SHP77 treated with DMSO at 0.1 percent for 48 hours (cell line): ENCODE measurements at regions not wholly inside any gene's neighbourhood (a gene's known extent, or its start where the extent isn't known, plus 50 kb on each side); places are given as distances from the start of the nearest gene placed in this dataset.

Source experiments
- DNase-seq: peaks from one replicate; lab custom pipeline; 2025; lab: John Stamatoyannopoulos, UW

DNA sequence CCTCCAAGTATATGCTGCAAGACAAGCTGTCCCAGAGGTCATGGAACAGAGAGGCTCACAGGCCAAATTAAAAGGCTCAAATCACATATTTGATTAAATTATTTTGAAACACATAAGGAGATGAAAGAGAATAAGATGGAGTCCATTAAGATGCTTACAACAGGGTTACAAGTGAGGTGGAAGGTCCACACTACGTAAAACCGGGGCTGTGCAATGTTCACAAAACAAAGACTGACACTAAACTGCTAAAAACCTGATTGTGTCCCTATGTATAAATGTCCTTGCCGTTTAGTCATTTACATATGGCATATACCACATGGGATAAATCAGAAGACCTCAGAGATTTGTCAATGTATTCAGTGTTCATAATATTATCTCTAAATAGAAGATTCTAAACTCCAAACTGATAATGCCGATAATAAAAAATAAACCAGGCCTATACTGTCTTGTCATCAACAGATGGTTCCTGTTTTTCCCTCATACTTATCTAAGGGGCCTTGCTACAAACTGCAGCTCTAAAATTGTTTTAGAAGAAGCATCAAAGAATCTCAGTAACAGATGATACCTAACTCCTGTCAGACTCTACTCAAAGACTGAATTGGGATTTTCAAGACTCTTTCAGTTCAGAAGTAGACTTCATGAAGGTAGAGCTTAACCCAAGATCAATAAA is 51.8 kb upstream of the RIPOR2 start:
- DNase-seq, result no peak

DNA sequence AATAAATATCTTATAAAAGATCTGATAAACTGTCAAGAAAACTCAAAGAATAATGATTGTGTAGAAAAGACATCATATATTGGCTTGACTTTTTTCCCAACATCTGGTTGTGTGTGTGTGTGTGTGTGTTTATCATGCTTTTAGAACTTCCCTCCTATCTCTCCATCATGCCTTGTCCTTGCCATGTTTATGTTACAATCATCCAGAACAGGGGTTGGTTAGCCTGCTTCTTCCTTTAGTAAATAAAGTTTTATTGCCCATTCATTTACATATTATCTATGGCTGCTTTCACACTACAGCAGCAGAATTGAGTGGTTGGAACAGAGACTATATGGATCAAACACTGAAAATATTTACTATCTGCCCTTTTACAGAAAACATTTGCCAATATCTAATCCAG is 52.8 kb upstream of the RIPOR2 start:
- DNase-seq, result no peak

DNA sequence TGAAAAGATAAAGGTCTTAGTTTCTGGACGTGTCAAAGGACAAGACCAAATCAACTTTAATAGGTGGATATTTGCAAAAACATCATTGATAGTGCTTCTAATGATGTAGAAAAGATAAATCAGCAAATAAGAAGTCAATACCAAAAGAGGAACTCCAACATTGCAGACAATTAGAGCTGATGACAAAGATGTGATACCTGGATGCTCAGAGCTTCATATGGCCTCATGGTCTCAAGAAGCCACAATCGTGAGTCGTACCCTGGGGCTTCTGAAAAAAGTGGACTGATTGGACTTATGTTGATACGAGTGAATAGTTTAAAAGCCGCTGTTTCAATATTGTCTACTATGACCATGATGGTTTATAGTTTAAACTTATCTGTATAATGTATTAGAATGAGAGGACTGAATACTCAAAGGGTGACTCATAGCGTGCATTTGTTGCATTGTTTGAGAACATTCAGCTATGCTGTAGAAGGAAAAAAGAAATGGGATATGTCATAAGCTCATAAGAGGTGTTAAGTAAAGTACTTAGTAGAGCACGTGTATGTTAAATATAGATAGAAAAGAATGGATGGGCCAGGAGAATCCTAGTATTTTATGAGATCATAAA is 54.6 kb upstream of the RIPOR2 start:
- DNase-seq, result no peak

DNA sequence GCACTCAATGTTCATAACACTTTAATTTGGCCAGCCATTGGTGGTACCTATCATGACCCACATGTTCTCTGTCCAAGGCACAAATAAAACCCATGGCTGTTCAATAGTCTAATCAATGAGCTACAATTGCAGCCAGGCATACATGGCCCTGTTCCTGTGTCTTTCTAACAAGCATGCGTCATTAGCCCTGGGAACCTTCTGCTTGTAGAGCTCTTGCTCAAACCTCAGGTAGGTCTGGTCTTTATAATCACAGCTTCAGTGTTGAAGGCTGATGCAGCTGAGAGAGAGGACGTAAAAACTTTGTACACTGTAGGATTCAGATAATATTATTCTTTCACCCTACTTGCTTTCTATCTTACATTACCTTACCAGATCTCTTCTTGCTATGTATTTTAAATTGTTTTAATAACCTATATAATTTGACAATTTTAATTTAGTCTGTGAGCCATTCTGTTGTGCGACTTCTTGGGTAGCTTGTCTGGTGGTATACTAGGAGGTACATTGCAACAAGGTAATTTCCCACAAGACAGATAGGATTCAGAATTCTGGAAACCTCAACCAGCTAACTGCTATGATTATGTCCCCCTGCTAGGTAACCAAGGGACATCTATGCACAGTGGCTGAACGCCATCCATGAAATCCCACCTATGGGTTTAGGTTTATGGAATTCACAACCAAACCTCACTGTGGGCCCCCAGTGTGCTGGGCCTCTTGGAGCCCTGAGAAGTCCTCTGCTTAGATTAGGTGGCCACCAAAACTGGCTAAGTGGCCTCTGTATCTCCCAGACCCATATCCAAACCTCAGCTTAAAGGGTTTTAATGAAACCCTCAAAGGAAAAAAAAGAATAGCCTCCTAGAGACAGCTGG is 55.4 kb upstream of the RIPOR2 start:
- no peak for DNase-seq

DNA sequence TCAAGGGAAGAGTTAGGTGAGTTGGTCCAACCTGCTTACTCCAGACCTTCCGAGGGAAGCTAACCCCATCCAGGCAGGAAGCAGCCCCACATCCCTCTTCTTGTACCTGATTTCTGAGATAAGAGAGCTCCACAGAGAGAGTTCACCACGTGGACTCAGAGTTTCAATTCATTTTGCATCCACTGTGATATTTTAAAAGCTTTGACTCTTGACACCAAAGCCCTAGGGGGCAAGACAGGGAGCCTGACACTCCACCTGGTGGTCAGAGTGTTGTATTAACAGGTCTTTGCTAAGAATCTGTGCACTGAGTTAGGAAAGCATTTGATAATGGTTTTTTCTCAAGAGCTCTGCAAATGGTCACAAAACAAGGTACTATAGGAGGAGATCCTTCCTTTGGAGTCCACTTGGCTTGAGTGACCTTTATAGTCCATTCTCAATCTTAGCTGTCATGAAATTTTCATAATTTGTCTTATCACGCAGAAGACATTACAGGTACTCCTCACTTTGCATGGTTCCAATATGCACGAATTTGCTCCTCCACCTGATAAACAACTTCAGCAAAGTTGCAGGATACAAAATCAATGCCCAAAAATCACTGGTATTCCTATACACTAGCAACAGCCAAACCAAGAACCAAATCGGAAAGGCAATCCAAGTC is 56.2 kb upstream of the RIPOR2 start:
- peak; percentile 24 for DNase-seq

DNA sequence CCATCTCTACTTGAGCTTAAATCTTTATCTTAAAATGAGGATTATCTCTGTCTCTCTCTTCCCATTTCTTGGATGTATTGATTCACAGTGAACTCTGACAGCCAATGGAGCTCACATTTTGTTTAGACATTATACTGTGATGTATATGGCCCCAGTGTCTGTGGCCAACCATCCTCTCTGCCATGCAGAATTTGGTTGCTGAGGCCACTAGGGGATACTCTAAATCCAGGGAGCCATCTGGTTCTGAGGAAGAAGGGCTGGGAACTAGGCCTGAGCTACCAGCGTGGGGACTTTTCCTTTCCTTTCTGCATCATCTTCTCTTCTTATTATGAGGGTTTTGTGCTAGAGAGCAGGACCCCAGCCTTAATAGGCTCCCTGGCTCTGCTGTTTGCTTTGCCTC is 59.1 kb upstream of the RIPOR2 start:
- DNase-seq, result no peak

DNA sequence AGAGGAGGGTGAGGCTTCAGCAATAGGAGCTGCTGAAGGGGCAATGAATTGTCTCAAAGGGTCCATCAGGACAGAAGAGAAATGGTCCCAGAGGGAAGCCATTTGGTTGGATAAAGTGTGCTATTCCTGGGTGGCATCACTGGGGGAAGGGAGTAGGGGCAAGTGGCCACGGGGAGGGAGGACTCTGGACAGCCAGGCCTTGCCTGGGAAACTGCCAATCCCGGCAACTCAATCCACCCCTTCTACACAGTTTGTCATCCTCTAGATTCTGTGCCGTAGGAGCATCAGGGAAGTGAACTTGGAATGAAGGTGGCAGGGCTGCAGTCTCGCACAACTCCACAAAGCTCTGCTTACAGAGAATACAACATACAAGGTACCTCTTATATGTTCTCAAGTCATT is 59.5 kb upstream of the RIPOR2 start:
- no peak for DNase-seq

DNA sequence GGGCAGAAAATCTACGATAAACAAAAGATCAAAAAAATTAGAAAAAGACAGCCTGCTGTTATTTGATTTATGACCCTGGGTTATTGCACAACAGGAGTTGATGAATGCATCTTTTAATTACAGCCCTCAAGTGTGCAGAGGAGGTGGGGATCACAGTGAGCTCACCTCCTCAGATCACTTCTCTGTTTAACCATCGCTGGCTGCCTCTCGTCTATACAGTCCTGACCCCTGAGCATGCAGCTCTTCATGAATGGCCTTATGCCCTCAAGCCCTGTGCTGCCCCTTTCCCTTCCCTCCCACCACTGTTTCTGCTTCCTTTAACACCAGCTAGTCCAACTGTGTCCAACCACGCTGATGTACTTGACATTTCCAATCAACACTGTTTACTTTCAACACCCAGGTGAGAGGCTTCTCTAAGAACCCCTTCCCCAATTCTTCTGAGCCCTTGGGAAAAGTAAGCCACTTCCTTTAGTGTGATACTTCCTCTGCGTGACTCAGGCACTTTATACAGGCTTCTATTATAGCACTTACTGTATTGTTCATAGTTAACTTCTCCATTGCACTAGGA is 60.6 kb upstream of the RIPOR2 start:
- no peak for DNase-seq

DNA sequence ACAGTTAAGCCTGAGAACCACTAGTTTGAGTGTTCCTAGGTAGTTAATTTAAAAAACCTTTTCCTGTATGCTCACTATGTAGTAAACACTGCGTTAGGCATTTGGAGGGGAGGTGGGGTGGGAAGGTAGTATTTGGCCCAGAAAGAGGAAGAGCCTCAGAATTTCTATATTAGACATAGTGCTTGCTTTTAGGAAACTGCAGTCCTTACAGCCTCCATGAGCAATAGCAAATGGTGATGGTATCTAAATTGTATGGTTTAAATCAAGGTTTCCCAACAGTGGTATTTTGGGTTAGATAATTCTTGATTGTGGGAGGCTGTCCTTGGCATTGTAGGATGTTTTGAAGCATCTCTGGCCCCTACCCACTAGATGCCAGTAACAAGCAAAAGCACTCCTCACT is 61.5 kb upstream of the RIPOR2 start:
- no peak for DNase-seq

DNA sequence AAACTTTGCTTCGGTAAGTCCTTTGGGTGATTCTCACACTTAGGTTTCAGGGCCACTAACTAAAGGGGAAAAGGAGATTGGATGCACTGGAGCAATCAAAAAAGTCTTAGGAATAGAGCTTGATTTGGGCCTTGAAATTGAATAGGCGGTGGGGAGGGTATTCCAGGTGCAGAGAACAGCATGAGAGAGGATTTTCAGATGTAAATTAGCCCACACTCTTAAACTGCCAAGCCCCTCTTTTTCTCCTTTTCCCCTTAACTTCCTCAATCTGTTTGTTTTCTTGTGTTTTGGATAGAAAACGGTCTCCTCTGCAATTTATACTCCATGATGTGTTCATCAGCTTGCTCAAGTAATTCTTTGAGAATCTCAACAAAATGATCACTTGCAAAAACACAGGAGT is 62.1 kb upstream of the RIPOR2 start:
- no peak for DNase-seq

DNA sequence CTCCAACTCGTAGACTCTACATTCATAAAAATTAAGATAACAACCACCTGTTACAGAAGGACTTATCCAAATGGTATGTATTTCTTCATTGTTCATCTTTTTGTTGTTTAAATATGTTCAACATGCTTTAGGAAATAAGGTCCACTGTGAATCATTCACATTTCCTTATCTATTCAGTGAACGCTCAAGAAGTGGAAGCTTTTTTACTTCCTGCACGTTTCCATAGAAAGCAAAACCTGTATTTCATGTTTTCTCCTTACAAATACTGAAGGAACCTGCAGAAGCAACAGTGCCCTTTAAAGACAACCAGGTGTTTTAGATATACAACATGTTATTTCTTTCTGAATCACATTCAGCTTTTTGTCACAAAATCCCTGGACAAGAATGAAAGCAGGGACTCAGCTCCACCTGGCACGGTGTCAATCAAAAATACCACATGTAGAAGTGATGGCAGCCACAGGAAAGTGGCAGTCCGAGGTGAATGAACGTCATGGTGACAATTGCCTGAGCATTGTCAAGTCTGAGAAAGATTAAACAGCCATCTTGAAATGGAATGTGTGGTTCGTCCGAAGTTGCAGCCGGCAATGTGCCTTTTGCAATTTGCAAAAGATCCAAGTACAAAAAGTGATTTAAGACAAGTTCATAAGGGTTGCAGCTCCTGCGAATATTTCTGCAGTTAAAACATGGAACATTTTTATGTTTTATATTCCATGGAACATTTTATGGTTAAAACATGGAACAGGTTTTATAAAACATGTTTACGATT is 66.7 kb upstream of the RIPOR2 start:
- DNase-seq, result no peak

DNA sequence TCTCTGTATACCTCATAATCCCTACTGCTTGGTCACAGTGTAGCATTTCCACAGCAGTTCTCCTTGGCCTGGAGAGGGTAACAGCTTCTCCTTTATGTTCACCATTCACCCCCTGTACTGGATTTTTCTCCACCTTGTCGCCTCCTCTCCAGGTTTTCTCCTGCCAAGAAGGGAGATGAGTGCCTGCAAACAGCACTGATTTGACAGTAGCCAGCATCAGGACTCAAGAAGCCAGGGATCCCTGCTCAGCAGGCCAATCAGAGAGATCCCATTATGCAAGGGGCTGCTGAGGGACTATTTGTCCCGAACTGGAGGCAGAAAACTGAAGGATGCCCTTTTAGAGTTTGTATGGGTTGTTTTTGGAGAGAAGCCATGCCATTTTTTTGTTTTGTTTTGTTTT is 68.6 kb upstream of the RIPOR2 start:
- no peak for DNase-seq

DNA sequence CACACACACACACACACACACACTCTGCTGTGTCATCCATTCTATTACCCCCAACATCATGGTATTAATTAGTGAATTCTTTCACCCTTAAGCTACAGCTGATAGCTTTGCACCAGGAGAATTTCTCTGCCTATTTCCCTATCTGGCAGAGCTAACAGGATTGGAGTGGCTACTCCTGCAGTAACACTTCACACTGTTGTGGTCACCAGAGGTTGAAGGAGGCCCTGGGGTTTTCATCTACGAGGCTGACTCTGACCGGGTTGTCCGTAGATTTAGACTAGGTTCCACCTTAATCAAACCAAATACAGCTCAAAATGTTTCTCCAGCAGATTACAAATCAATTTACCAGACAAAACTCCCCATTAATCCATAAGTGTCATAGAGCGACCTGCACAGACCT is 69.2 kb upstream of the RIPOR2 start:
- no peak for DNase-seq

DNA sequence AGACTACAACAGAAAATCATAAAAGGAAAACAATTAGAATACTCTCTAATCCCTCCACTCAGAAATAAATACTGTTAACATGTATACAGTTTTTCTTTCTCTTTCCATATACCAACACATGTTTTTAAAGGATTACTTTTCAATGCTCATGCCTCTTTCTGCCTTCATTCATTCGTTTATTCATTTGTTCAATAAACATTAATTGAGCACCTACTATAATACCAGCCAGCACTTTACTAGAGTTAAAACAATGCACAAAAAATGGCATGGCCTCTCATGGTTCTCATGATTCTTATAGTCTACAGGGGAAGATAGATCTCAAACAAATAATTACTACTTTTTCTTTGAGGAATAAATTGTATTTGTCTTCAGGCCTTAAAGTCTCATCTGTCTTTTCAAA is 70.3 kb upstream of the RIPOR2 start:
- no peak for DNase-seq

DNA sequence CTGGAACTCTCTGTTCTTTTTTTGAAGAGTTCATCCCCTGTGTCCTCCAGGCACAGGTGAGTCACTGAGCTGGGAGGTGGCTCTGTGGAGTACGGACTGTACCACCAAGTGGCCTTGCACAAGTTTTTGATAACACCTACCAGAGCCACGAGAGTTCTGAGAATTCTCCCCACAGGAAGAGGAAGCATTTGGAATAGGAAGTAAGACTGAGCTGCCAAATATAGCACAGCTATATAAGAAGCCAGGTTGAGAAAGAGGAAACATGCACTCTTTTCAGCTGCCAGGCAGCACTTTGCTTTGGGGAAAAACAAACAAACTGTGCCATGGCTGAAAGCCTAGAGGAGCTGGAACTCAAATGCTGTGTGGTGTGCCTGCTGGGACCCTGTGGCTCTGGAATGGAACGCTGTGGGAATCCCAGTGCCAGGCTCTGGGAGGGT is 70.8 kb upstream of the RIPOR2 start:
- no peak for DNase-seq

DNA sequence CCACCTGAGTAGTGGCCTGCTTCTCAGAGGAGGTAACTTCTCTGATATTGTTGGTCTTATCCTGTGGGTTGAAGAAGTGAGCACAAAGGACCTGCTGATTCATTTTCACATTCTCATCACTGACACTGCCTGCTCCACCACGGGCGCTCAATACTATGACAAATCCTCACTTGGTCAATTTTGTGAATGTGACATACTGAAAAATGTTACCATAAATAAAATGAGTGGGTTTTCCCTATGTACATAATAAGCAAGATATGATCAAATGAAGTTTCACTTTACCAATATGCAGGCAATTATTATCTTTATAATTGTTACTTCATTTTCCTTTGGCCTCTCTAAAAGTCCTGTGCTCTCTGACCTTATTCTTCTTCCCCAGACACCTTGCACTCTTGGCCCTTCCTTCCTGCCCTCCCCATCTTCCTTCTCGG is 71.5 kb upstream of the RIPOR2 start:
- no peak for DNase-seq

DNA sequence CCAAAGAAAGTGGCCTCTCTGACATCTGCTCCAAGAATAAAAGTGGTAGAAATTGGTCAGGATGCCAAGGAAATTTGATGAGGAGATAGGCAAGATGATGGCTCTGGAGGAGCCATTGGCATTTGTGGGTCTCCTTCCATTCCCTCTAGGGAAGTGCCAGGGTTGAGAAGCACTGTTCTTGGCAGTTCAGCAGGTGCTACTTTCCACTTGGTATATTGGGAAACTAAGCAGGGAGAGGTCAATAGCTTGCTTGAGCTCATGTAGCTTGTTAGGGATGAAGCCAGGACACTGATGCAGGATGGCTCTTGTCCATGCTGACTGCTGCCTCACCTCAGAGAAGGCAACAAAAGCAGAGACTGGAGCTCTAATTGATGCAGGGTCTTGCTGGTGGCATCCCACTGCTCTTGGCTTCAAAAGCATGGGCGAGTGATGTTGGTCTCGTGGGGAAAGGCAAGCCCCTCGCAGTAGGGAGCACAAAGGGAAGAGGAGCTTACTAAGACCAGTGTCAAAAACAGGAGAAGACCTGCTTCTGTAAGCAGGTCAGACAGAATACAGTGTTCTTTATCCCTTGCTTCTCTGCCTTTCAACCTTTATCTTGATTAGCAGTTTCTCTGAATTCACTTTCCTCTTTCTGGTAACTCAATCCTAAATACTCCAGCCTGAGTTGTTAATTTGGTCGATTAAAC is 73.1 kb upstream of the RIPOR2 start:
- no peak for DNase-seq

DNA sequence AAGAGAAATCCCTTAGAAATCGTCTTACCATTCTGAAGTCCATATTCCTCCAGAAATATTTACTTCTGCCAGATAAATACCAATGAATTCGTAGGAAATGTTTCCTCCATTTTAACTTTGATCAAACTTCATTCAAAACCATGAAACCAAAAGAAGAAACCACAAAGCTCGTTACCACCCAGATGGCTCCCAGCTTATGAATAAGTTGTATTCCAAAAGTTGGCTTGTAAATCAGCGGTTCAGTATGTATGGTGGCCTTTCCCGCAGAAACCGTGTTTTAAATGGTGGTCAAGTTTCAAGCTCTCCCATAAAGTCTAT is 73.6 kb upstream of the RIPOR2 start:
- DNase-seq, result no peak

DNA sequence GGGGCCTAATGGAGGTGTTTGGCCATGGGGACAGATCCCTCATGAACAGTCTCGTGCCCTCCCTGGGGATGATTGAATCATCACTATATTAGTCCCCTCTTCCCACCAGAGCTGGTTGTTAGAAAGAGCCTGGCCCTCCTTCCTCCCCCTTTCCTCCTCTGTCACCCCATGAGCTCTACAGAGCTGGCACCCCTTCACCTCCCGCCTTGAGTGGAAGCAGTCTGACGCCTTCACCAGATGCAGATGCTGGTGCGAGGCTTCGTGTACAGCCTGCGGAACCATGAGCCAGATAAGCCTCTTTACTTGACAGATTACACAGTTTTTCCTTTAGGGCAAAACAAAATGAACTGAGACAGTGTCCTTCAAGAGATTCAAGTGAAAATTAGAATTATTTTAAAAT is 74.4 kb upstream of the RIPOR2 start:
- no peak for DNase-seq

DNA sequence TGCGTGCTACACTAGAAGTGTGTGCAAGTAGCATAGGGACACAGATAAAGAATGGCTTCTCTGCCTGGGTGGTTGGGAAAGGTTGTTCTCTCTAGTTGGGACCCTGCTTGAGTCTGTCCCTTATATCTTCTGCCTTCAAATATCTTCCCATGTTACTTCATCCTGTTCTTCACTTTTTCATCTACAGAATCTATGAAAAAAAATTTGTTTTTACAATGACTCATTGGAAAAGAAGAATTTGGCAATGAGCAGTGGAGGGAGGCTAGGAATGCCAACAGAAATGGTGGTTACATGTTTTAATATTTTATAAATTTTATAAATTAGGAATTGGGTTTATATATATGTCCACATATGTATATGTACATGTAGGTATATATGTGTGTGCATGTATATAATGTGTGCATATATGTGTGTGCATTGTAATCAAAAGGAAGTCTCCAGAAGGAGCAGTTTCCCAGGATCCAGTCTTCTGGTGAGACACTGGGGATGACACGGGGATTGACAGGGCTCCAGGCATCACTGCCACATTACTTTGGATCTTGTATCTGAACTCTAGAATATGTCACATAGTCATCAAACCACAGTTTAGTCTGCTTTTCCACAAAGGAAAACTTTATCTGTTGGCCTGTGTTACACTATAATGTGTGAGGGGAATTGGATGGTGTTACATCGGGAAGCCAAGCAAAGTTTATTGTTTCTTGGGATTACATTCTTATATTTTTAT is 75.3 kb upstream of the RIPOR2 start:
- no peak for DNase-seq
